HepG2 (cell line): ENCODE measurements at regions not wholly inside any gene's neighbourhood (a gene's known extent, or its start where the extent isn't known, plus 50 kb on each side); places are given as distances from the start of the nearest gene placed in this dataset.
"Not testable (repeated sequence)": the region's sequence is repeated elsewhere in the genome, so short reads cannot be mapped to it uniquely, and the experiment has no call there.

Source experiments
- CREB1 ChIP-seq, 2 experiments: fragments of 450-650 bp in 1 of 2; IDR thresholded peaks; 2 replicates each; pipeline ENCODE4 v1.6.1; 2016 to 2017; ENCODE audit warnings: control low read depth in 1 of 2, mild to moderate bottlenecking in 1 of 2, missing compliant biosample characterization in 1 of 2, missing genetic modification characterization in 1 of 2
- FOXA1 ChIP-seq, 2 experiments: fragments of 450-650 bp in 1 of 2; sonication (generic) in 1 of 2; formaldehyde crosslinking in 1 of 2; IDR thresholded peaks; 2 replicates each; pipeline versions ENCODE4 v1.4.0 to v1.6.1; 2016 to 2020; ENCODE audit warnings: missing genetic modification reagents in 1 of 2
- U2AF1 ChIP-seq: fragments of 200-400 bp; formaldehyde crosslinking; optimal IDR thresholded peaks from 2 replicates; pipeline ENCODE3; 2017; ENCODE audit warnings: mild to moderate bottlenecking, low read depth, low read length
- TF ChIP-seq, protein P1 (sequence below): sonication (generic); formaldehyde crosslinking; IDR thresholded peaks from 2 replicates; pipeline ENCODE4 v1.5.1; 2020; ENCODE audit warnings: missing genetic modification reagents, mild to moderate bottlenecking, borderline replicate concordance
- TF ChIP-seq, protein P2 (sequence below): sonication (generic); formaldehyde crosslinking; IDR thresholded peaks from 2 replicates; pipeline ENCODE4 v1.8.1; 2023; ENCODE audit warnings: missing genetic modification reagents, inconsistent platforms, borderline replicate concordance

DNA sequence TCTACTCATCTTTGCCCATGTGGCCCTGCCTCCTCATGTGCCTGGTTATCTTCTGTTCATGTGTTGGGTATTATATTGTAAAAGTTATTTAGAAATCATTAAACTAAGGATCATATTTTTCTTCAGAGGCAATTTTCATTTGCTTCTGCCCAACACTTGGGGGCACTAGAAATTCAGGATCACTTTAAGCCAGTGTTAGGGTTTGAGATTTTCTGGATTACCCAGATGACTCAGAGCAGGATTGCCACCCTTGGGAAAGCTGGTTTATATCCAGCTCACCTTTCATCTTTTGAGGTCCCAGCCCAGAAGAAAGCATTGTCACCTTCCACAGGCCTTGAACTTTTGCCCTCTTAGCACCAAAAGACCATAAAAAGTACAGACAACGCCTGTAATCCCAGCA lies 99.4 kb upstream of the NBPF12 start:
- TF ChIP-seq CREB1 (IDR thresholded peaks at IDR 0.05); CREB1 (CRISPR knock-in tag; IDR thresholded peaks at IDR 0.05); U2AF1; FOXA1 (IDR thresholded peaks at IDR 0.05); FOXA1 (CRISPR knock-in tag; IDR thresholded peaks at IDR 0.05): not testable (repeated sequence)
- TF ChIP-seq, protein P1, sequence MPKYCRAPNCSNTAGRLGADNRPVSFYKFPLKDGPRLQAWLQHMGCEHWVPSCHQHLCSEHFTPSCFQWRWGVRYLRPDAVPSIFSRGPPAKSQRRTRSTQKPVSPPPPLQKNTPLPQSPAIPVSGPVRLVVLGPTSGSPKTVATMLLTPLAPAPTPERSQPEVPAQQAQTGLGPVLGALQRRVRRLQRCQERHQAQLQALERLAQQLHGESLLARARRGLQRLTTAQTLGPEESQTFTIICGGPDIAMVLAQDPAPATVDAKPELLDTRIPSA (CRISPR knock-in tag): not testable (repeated sequence)
- TF ChIP-seq, protein P2, sequence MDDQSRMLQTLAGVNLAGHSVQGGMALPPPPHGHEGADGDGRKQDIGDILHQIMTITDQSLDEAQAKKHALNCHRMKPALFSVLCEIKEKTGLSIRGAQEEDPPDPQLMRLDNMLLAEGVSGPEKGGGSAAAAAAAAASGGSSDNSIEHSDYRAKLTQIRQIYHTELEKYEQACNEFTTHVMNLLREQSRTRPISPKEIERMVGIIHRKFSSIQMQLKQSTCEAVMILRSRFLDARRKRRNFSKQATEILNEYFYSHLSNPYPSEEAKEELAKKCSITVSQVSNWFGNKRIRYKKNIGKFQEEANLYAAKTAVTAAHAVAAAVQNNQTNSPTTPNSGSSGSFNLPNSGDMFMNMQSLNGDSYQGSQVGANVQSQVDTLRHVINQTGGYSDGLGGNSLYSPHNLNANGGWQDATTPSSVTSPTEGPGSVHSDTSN (CRISPR knock-in tag): not testable (repeated sequence)
